Dermis blood vessel endothelial cell (primary cell): ENCODE measurements at regions not wholly inside any gene's neighbourhood (a gene's known extent, or its start where the extent isn't known, plus 50 kb on each side); places are given as distances from the start of the nearest gene placed in this dataset.
"Not testable (repeated sequence)": the region's sequence is repeated elsewhere in the genome, so short reads cannot be mapped to it uniquely, and the experiment has no call there.

Source experiments
- DNase-seq: peaks from one replicate; pipeline ENCODE4 v3.0.0; 2010

GRCh38 chr19:28397306-28397705 lies 815.6 kb downstream of the UQCRFS1 start:
- no peak for DNase-seq

GRCh38 chr19:28396287-28396831 lies 816.6 kb downstream of the UQCRFS1 start:
- DNase-seq: no peak

GRCh38 chr19:28394725-28395124 lies 818.2 kb downstream of the UQCRFS1 start:
- DNase-seq: no peak

GRCh38 chr19:28393574-28394336 lies 819.2 kb downstream of the UQCRFS1 start:
- no peak for DNase-seq

GRCh38 chr19:28388988-28389387 lies 824.0 kb downstream of the UQCRFS1 start:
- no peak for DNase-seq

- DNase-seq: no peak
These were observed 825.4 kb downstream of the UQCRFS1 start for GRCh38 chr19:28387507-28387906.

GRCh38 chr19:28386470-28386869 lies 826.5 kb downstream of the UQCRFS1 start:
- no peak for DNase-seq

GRCh38 chr19:28386066-28386465 lies 826.9 kb downstream of the UQCRFS1 start:
- DNase-seq: no peak

GRCh38 chr19:28377077-28377476 lies 835.9 kb downstream of the UQCRFS1 start:
- DNase-seq: peak; percentile 5

GRCh38 chr19:28374971-28375370 lies 838.0 kb downstream of the UQCRFS1 start:
- DNase-seq: no peak

- no peak for DNase-seq
These were observed 840.2 kb downstream of the UQCRFS1 start for GRCh38 chr19:28372576-28373247.

GRCh38 chr19:28367146-28367545 lies 845.8 kb downstream of the UQCRFS1 start:
- no peak for DNase-seq

GRCh38 chr19:28363254-28363653 lies 849.7 kb downstream of the UQCRFS1 start:
- DNase-seq: no peak

GRCh38 chr19:28359431-28360414 lies 853.2 kb downstream of the UQCRFS1 start:
- no peak for DNase-seq

- DNase-seq: no peak
These were observed 854.3 kb downstream of the UQCRFS1 start for GRCh38 chr19:28358633-28359032.

GRCh38 chr19:28351761-28352160 lies 861.2 kb downstream of the UQCRFS1 start:
- no peak for DNase-seq

GRCh38 chr19:28351321-28351720 lies 861.6 kb downstream of the UQCRFS1 start:
- DNase-seq: not testable (repeated sequence)

GRCh38 chr19:28350673-28351072 lies 862.3 kb downstream of the UQCRFS1 start:
- no peak for DNase-seq

- DNase-seq: no peak
These were observed 862.9 kb downstream of the UQCRFS1 start for GRCh38 chr19:28350037-28350436.

GRCh38 chr19:28349604-28350003 lies 863.3 kb downstream of the UQCRFS1 start:
- DNase-seq: no peak

GRCh38 chr19:28345811-28346210 lies 867.1 kb downstream of the UQCRFS1 start:
- no peak for DNase-seq

- DNase-seq: no peak
These were observed 871.1 kb downstream of the UQCRFS1 start for GRCh38 chr19:28341810-28342350.
